ENCODE measurements at regions not wholly inside any gene's neighbourhood (a gene's known extent, or its start where the extent isn't known, plus 50 kb on each side); places are given as distances from the start of the nearest gene placed in this dataset.

DNA sequence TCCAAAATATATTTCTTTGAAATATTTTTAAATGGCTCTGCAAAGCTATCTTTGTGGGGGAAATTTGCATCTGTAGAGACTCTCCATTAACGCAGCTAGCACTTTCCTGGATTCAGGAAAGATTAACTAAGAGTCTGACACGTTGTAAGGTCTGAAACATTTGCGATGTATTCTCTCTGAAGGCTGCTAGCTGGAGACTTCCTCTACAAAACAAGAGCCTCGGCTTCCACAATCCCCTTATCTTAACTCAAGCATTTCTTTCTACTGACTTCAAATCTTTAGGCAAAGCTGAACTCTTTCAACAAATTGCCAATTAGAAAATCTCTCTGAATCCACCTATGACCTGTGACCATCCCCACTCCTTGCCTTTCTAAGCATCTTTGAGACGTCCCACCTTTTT, 250.5 kb downstream of the KLF13 start:
- no peak overlapping the region for H3K4me3 ChIP-seq (replicated peaks; ENCODE audit: low read depth, low read length)
- no peak for DNase-seq (ENCODE audit: low read depth)
- TF ChIP-seq, protein P1, sequence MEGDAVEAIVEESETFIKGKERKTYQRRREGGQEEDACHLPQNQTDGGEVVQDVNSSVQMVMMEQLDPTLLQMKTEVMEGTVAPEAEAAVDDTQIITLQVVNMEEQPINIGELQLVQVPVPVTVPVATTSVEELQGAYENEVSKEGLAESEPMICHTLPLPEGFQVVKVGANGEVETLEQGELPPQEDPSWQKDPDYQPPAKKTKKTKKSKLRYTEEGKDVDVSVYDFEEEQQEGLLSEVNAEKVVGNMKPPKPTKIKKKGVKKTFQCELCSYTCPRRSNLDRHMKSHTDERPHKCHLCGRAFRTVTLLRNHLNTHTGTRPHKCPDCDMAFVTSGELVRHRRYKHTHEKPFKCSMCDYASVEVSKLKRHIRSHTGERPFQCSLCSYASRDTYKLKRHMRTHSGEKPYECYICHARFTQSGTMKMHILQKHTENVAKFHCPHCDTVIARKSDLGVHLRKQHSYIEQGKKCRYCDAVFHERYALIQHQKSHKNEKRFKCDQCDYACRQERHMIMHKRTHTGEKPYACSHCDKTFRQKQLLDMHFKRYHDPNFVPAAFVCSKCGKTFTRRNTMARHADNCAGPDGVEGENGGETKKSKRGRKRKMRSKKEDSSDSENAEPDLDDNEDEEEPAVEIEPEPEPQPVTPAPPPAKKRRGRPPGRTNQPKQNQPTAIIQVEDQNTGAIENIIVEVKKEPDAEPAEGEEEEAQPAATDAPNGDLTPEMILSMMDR (IDR thresholded peaks at IDR 0.05; ENCODE audit: low read length, missing control alignments), result no peak

DNA sequence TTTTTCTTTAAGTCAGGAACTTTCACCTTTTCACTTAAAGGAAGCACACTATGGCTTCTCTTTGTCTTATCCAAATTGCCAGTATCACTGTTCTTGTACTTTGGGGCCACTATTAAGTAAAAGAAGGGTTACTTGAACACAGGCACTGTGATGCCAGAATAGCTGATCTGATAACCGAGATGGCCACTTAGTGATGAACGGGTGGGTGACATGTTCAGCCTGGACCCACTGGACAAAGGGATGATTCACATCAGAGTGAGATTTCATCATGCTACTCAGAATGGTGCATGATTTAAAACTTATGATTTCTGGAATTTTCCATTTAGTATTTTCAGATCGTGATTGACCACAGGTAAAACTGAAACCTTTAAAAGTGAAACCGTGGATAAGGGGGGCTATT, 252.6 kb downstream of the KLF13 start:
- no peak for DNase-seq (ENCODE audit: low read depth)
- no peak overlapping the region for H3K4me3 ChIP-seq (replicated peaks; ENCODE audit: low read depth, low read length)
- TF ChIP-seq, protein P1 (IDR thresholded peaks at IDR 0.05; ENCODE audit: low read length, missing control alignments), result no peak

DNA sequence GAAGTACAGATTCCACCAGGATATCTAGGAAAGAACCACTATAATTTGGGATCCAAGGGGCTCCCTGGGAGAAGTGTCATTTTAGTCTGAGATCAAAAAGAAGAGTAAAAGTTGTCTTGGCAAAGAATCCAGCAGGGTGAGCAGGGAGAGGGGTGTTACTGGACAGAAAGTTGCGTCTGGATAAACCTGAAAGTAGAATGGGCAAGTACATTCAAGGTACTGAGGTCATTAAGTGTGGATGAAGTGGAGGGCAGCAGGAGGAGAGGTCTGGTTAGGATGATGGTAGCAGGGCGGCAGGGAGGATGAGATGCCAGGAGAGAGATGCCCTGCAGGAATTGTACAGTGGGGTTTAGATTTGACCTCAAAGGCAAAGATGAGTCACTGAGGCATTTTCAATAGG, 253.3 kb downstream of the KLF13 start:
- no peak for DNase-seq (ENCODE audit: low read depth)
- H3K4me3 ChIP-seq (replicated peaks; ENCODE audit: low read depth, low read length), result no peak overlapping the region
- TF ChIP-seq, protein P1 (IDR thresholded peaks at IDR 0.05; ENCODE audit: low read length, missing control alignments), result no peak

DNA sequence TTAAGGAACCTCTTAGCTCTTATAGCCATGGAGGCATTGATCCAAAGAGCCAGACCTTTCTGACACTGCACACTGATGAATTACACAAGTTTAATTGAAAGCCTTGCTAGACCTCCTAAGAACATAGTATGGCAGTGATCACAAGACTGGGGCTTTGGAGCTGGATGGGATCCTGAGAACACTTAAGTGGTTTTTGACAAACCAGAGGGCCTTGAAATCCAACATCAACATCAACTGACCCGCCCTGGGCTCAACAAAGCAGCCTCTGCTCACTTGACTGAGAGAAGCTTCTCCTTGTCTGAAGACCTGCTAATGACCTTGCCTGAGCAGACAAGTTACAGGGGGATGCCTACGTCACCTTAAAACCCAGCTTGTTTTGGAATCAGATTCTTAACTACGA, 257.6 kb downstream of the KLF13 start:
- H3K4me3 ChIP-seq (replicated peaks; ENCODE audit: low read depth, low read length), result no peak overlapping the region
- no peak for DNase-seq (ENCODE audit: low read depth)
- TF ChIP-seq, protein P1 (IDR thresholded peaks at IDR 0.05; ENCODE audit: low read length, missing control alignments), result no peak

DNA sequence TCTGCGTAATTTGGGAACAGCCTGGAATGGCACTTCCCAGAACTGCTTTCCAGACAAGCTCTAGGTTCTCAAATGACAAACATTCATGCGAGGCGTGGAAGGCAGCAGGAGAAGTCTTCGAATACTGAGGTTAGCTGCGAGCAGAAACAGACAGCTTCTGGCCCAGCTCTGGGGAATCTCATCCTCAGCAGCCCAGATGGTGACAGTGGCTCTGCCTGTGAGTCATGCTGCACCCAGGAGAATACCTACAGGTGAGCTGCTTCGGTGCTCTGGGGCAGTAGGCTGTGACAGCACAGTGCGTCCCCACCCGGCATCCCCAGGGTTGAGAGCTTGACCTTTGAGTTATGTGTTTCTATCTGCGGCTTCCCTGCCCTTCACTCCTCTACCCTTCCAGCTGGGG, 258.6 kb downstream of the KLF13 start:
- DNase-seq (ENCODE audit: low read depth), result no peak
- no peak overlapping the region for H3K4me3 ChIP-seq (replicated peaks; ENCODE audit: low read depth, low read length)
- TF ChIP-seq, protein P1 (IDR thresholded peaks at IDR 0.05; ENCODE audit: low read length, missing control alignments), result no peak

DNA sequence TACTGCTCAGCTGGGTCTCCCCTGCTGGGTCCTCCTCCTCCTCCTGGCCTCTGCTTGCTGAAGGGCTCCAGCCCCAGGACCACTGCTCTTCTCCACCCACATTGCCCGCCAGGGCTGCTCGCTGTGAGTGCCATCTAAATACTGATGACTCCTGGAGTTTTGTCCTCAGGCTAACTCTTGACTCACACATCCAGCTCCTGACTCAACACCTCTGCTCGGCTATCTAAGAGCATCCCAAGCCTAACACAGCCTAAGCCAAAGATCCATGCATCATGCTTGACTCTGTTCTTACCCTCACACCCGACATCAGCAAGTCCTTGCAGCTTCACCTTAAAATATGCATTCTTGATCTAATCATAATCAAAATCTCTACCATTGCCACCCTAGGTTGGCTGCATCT, 260.2 kb downstream of the KLF13 start:
- H3K4me3 ChIP-seq (replicated peaks; ENCODE audit: low read depth, low read length), result no peak overlapping the region
- DNase-seq (ENCODE audit: low read depth), result no peak
- TF ChIP-seq, protein P1 (IDR thresholded peaks at IDR 0.05; ENCODE audit: low read length, missing control alignments), result no peak

DNA sequence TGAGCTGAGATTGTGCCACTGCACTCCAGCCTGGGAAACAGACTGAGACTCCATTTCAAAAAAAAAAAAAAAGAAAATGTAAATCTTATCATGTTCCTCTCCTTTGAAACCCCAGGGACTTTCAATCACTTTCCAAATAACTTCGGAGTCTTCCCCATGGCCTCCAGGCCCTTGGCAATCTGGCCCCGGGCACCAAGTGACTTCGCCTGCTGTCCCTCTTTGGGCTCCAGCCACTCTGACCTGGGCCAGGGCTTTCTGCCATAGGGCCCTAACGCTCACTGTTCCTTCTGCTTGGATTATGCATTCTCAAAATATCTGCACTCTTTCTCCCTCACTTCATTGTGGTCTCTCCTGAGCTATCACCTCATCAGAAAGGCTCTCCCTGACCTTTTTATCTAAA, 260.9 kb downstream of the KLF13 start:
- DNase-seq (ENCODE audit: low read depth), result no peak
- TF ChIP-seq, protein P1 (IDR thresholded peaks at IDR 0.05; ENCODE audit: low read length, missing control alignments), result no peak
- H3K4me3 ChIP-seq (replicated peaks; ENCODE audit: low read depth, low read length), result no peak overlapping the region
